ENCODE measurements at regions not wholly inside any gene's neighbourhood (a gene's known extent, or its start where the extent isn't known, plus 50 kb on each side); places are given as distances from the start of the nearest gene placed in this dataset.

DNA sequence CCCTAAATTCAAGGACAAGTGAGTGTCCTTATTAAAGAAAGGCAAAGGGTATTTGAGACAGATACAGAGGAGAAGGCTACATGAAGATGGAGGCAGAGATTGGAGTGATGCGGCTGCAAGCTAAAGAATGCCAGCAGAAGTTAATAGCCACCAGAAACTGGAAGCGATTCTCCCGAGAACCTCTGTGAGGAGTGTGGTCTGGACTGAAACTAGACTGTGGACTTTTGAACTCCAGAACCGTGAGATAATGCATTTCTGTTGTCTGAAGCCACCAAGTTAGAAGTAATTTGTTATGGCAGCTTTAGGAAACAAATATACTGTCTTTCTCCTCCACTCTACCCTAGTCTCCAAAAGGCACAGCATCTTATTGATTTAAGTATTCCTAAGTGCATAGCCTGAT is 80.3 kb upstream of the CREB5 start:
- TF ChIP-seq, protein P1, sequence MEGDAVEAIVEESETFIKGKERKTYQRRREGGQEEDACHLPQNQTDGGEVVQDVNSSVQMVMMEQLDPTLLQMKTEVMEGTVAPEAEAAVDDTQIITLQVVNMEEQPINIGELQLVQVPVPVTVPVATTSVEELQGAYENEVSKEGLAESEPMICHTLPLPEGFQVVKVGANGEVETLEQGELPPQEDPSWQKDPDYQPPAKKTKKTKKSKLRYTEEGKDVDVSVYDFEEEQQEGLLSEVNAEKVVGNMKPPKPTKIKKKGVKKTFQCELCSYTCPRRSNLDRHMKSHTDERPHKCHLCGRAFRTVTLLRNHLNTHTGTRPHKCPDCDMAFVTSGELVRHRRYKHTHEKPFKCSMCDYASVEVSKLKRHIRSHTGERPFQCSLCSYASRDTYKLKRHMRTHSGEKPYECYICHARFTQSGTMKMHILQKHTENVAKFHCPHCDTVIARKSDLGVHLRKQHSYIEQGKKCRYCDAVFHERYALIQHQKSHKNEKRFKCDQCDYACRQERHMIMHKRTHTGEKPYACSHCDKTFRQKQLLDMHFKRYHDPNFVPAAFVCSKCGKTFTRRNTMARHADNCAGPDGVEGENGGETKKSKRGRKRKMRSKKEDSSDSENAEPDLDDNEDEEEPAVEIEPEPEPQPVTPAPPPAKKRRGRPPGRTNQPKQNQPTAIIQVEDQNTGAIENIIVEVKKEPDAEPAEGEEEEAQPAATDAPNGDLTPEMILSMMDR (IDR thresholded peaks at IDR 0.05), result no peak
- TF ChIP-seq POLR2AphosphoS5 (IDR thresholded peaks at IDR 0.05; ENCODE audit: insufficient read depth in 1 of 2, low read depth in 1 of 2) (no peak), POLR2A (IDR thresholded peaks at IDR 0.05) (no peak)
